GM19023 (cell line): ENCODE measurements at regions not wholly inside any gene's neighbourhood (a gene's known extent, or its start where the extent isn't known, plus 50 kb on each side); places are given as distances from the start of the nearest gene placed in this dataset.
"Not testable (repeated sequence)": the region's sequence is repeated elsewhere in the genome, so short reads cannot be mapped to it uniquely, and the experiment has no call there.

Source experiments
- ATAC-seq: cut with Tn5 transposase; IDR thresholded peaks from one replicate; pipeline ENCODE4 v1.9.1; 2021; ENCODE audit warnings: mild to moderate bottlenecking, moderate library complexity; ENCODE audit not compliant: unreplicated experiment

- ATAC-seq, result not testable (repeated sequence)
Measured at GRCh38 chr5:166145107-166145506, 2146.3 kb upstream of the WWC1 start.

GRCh38 chr5:166163996-166164610 is 2127.3 kb upstream of the WWC1 start:
- no peak for ATAC-seq

- ATAC-seq, result no peak
Measured at GRCh38 chr5:166165596-166165995, 2125.8 kb upstream of the WWC1 start.

GRCh38 chr5:166166071-166166470 is 2125.4 kb upstream of the WWC1 start:
- no peak for ATAC-seq

- no peak for ATAC-seq
Measured at GRCh38 chr5:166172597-166172996, 2118.8 kb upstream of the WWC1 start.

- ATAC-seq, result no peak
Measured at GRCh38 chr5:166178411-166179080, 2112.9 kb upstream of the WWC1 start.

- ATAC-seq, result no peak
Measured at GRCh38 chr5:166185185-166185584, 2106.3 kb upstream of the WWC1 start.

- ATAC-seq, result no peak
Measured at GRCh38 chr5:166188501-166189325, 2102.7 kb upstream of the WWC1 start.

GRCh38 chr5:166192696-166193095 is 2098.7 kb upstream of the WWC1 start:
- ATAC-seq, result no peak

GRCh38 chr5:166195981-166196380 is 2095.5 kb upstream of the WWC1 start:
- ATAC-seq, result no peak

GRCh38 chr5:166200532-166200931 is 2090.9 kb upstream of the WWC1 start:
- ATAC-seq, result no peak

- ATAC-seq, result no peak
Measured at GRCh38 chr5:166211640-166212039, 2079.8 kb upstream of the WWC1 start.

GRCh38 chr5:166236327-166236726 is 2055.1 kb upstream of the WWC1 start:
- ATAC-seq, result no peak

- no peak for ATAC-seq
Measured at GRCh38 chr5:166240705-166241104, 2050.7 kb upstream of the WWC1 start.

- ATAC-seq, result no peak
Measured at GRCh38 chr5:166245556-166245955, 2045.9 kb upstream of the WWC1 start.

GRCh38 chr5:166251786-166252185 is 2039.7 kb upstream of the WWC1 start:
- no peak for ATAC-seq

GRCh38 chr5:166257661-166258060 is 2033.8 kb upstream of the WWC1 start:
- no peak for ATAC-seq

GRCh38 chr5:166262395-166262794 is 2029.0 kb upstream of the WWC1 start:
- ATAC-seq, result no peak

GRCh38 chr5:166267907-166268306 is 2023.5 kb upstream of the WWC1 start:
- ATAC-seq, result no peak

- no peak for ATAC-seq
Measured at GRCh38 chr5:166270712-166271111, 2020.7 kb upstream of the WWC1 start.

- ATAC-seq, result no peak
Measured at GRCh38 chr5:166276006-166276405, 2015.4 kb upstream of the WWC1 start.

- no peak for ATAC-seq
Measured at GRCh38 chr5:166279828-166280227, 2011.6 kb upstream of the WWC1 start.
